NCI-H1092 treated with DMSO at 0.1 percent for 48 hours (cell line): ENCODE measurements at regions not wholly inside any gene's neighbourhood (a gene's known extent, or its start where the extent isn't known, plus 50 kb on each side); places are given as distances from the start of the nearest gene placed in this dataset.

Experiments
- DNase-seq: peaks from one replicate; lab custom pipeline; 2025; lab: John Stamatoyannopoulos, UW

- DNase-seq = no peak
Observed at GRCh38 chr16:13863075-13863765, 56.7 kb upstream of the ERCC4 start.

GRCh38 chr16:13864689-13865088 is 55.3 kb upstream of the ERCC4 start:
- no peak for DNase-seq

GRCh38 chr16:13866073-13866472 is 53.9 kb upstream of the ERCC4 start:
- DNase-seq = peak; percentile 20
